Astrocyte (in vitro differentiated cells and primary cell): ENCODE measurements at regions not wholly inside any gene's neighbourhood (a gene's known extent, or its start where the extent isn't known, plus 50 kb on each side); places are given as distances from the start of the nearest gene placed in this dataset.

ENCODE experiments used
- DNase-seq: peaks from one replicate; pipeline ENCODE4 v3.0.0-alpha.2; 2010; ENCODE audit warnings: low read depth
- FAIRE-seq: peaks from 2 replicates; lab custom pipeline; 2011; peaks lifted over from hg19 to GRCh38; lab: Jason Lieb, UNC
- H2AFZ ChIP-seq: 2 replicates; pipeline ENCODE4 v1.6.0; 2012; ENCODE audit warnings: low read depth, low read length, inconsistent platforms
- H3K27ac ChIP-seq: 2 replicates; pipeline ENCODE4 v1.5.1; 2011; ENCODE audit warnings: low read depth, low read length, inconsistent platforms
- H3K27me3 ChIP-seq: 2 replicates; pipeline ENCODE4 v1.6.0; 2011; ENCODE audit warnings: low read length, inconsistent platforms; ENCODE audit not compliant: insufficient read depth
- H3K36me3 ChIP-seq: 2 replicates; pipeline ENCODE4 v1.5.1; 2011; ENCODE audit warnings: low read length, inconsistent platforms; ENCODE audit not compliant: insufficient read depth
- H3K4me1 ChIP-seq: 2 replicates; pipeline ENCODE4 v1.5.1; 2011; ENCODE audit warnings: low read length, inconsistent platforms; ENCODE audit not compliant: insufficient read depth
- H3K4me2 ChIP-seq: 2 replicates; pipeline ENCODE4 v1.6.0; 2012; ENCODE audit warnings: low read length, inconsistent platforms
- H3K4me3 ChIP-seq: 2 replicates; pipeline ENCODE4 v1.5.1; 2011; ENCODE audit warnings: low read depth, mild to moderate bottlenecking, low read length, inconsistent platforms; ENCODE audit not compliant: insufficient read depth
- H3K79me2 ChIP-seq: 2 replicates; pipeline ENCODE4 v1.6.0; 2012; ENCODE audit warnings: mild to moderate bottlenecking, low read length, inconsistent platforms; ENCODE audit not compliant: insufficient read depth
- H3K9ac ChIP-seq: 2 replicates; pipeline ENCODE4 v1.6.0; 2012; ENCODE audit warnings: mild to moderate bottlenecking, low read length, inconsistent platforms
- H3K9me3 ChIP-seq: 2 replicates; pipeline ENCODE4 v1.5.1; 2012; ENCODE audit warnings: low read depth, mild to moderate bottlenecking, low read length, inconsistent platforms; ENCODE audit not compliant: insufficient read depth
- H4K20me1 ChIP-seq: 2 replicates; pipeline ENCODE4 v1.6.0; 2012; ENCODE audit warnings: low read length, inconsistent platforms; ENCODE audit not compliant: insufficient read depth
- H3K27ac Mint-ChIP-seq: one replicate; pipeline ENCODE4 v1.8.0; 2021; ENCODE audit warnings: mild to moderate bottlenecking, mixed read lengths; ENCODE audit not compliant: unreplicated experiment
- H3K27me3 Mint-ChIP-seq: one replicate; pipeline ENCODE4 v1.8.0; 2021; ENCODE audit warnings: low read depth, mixed read lengths; ENCODE audit not compliant: unreplicated experiment
- H3K36me3 Mint-ChIP-seq: one replicate; pipeline ENCODE4 v1.8.0; 2021; ENCODE audit warnings: low read depth, mixed read lengths; ENCODE audit not compliant: unreplicated experiment
- H3K4me1 Mint-ChIP-seq: one replicate; pipeline ENCODE4 v1.8.0; 2021; ENCODE audit warnings: low read depth, mixed read lengths; ENCODE audit not compliant: unreplicated experiment
- H3K4me3 Mint-ChIP-seq: one replicate; pipeline ENCODE4 v1.8.0; 2021; ENCODE audit warnings: mild to moderate bottlenecking, moderate library complexity, mixed read lengths; ENCODE audit not compliant: unreplicated experiment
- H3K9me3 Mint-ChIP-seq: one replicate; pipeline ENCODE4 v1.8.0; 2021; ENCODE audit warnings: mild to moderate bottlenecking, mixed read lengths; ENCODE audit not compliant: unreplicated experiment
- CTCF ChIP-seq: IDR thresholded peaks from 2 replicates; pipeline ENCODE4 v1.5.1; 2011; ENCODE audit warnings: low read depth, mild to moderate bottlenecking, inconsistent platforms, low read length, moderate library complexity; ENCODE audit not compliant: insufficient read depth
- EZH2 ChIP-seq: IDR thresholded peaks from 2 replicates; pipeline ENCODE4 v1.6.1; 2012; ENCODE audit warnings: mild to moderate bottlenecking, low read length, inconsistent platforms; ENCODE audit not compliant: insufficient read depth

- no peak for TF ChIP-seq CTCF
- TF ChIP-seq EZH2: no peak
- Histone ChIP-seq H2AFZ (no peak overlapping the region), H3K9ac (no peak overlapping the region), H3K36me3 (no peaks in the 10 kb centered on the region), H3K4me3 (no peak overlapping the region), H3K79me2 (no peaks in the 10 kb centered on the region), H3K27ac (no peak overlapping the region), H4K20me1 (no peaks in the 10 kb centered on the region), H3K4me1 (no peaks in the 10 kb centered on the region), H3K27me3 (no peaks in the 10 kb centered on the region), H3K4me2 (no peak overlapping the region), H3K9me3 (peaks cover 6% of the 10 kb centered on the region)
- DNase-seq (no peak), FAIRE-seq (no peak)
- Mint-ChIP-seq H3K9me3 (peaks cover 17% of the 10 kb centered on the region), H3K36me3 (no peaks in the 10 kb centered on the region), H3K4me3 (no peak overlapping the region), H3K27me3 (no peaks in the 10 kb centered on the region), H3K4me1 (peaks cover 9% of the 10 kb centered on the region), H3K27ac (no peak overlapping the region)
Measured at GRCh38 chr2:12862541-12862940, 145.8 kb downstream of the TRIB2 start.

- Histone ChIP-seq H3K36me3 (no peaks in the 10 kb centered on the region), H2AFZ (no peak overlapping the region), H4K20me1 (no peaks in the 10 kb centered on the region), H3K27me3 (no peaks in the 10 kb centered on the region), H3K9me3 (peaks cover 6% of the 10 kb centered on the region), H3K9ac (no peak overlapping the region), H3K4me1 (no peaks in the 10 kb centered on the region), H3K79me2 (no peaks in the 10 kb centered on the region), H3K27ac (no peak overlapping the region), H3K4me2 (no peak overlapping the region), H3K4me3 (no peak overlapping the region)
- DNase-seq: no peak
- no peak for FAIRE-seq
- Mint-ChIP-seq H3K27me3 (no peaks in the 10 kb centered on the region), H3K27ac (no peak overlapping the region), H3K9me3 (peaks cover 17% of the 10 kb centered on the region), H3K4me3 (no peak overlapping the region), H3K36me3 (no peaks in the 10 kb centered on the region), H3K4me1 (peaks cover 9% of the 10 kb centered on the region)
- TF ChIP-seq EZH2: no peak
- TF ChIP-seq CTCF: no peak
Measured at GRCh38 chr2:12863937-12864336, 147.2 kb downstream of the TRIB2 start.

GRCh38 chr2:12867631-12868287, 151.0 kb downstream of the TRIB2 start:
- no peak for DNase-seq
- peaks cover 6% of the 10 kb centered on the region for H3K9me3 ChIP-seq
- H3K27ac Mint-ChIP-seq: no peak overlapping the region
- no peak overlapping the region for H2AFZ ChIP-seq
- peaks cover 3% of the 10 kb centered on the region for H3K36me3 Mint-ChIP-seq
- no peaks in the 10 kb centered on the region for H3K27me3 ChIP-seq
- no peak overlapping the region for H3K4me2 ChIP-seq
- no peak overlapping the region for H3K4me3 ChIP-seq
- H3K9me3 Mint-ChIP-seq: peaks cover 10% of the 10 kb centered on the region
- H3K4me3 Mint-ChIP-seq: no peak overlapping the region
- H3K79me2 ChIP-seq: no peaks in the 10 kb centered on the region
- no peak overlapping the region for H3K9ac ChIP-seq
- no peaks in the 10 kb centered on the region for H3K4me1 Mint-ChIP-seq
- FAIRE-seq: no peak
- no peaks in the 10 kb centered on the region for H3K4me1 ChIP-seq
- peaks cover 3% of the 10 kb centered on the region for H3K27me3 Mint-ChIP-seq
- H3K27ac ChIP-seq: no peak overlapping the region
- H3K36me3 ChIP-seq: no peaks in the 10 kb centered on the region
- TF ChIP-seq EZH2 (no peak), CTCF (no peak)
- no peaks in the 10 kb centered on the region for H4K20me1 ChIP-seq
